IMR-90 (cell line): ENCODE measurements at regions not wholly inside any gene's neighbourhood (a gene's known extent, or its start where the extent isn't known, plus 50 kb on each side); places are given as distances from the start of the nearest gene placed in this dataset.

Experiments used
- ATAC-seq: fragments of 200-7000 bp; cut with Tn5 transposase; 2 replicates; pipeline ENCODE4 v1.9.1; 2020; ENCODE audit warnings: low read depth, mild to moderate bottlenecking, moderate library complexity
- BruUV-seq: library from RNA; stranded (reverse); fragments of 400-500 nt; replicated peaks from 2 replicates; lab custom pipeline; 2021; lab: Mats Ljungman, UMichigan
- CTCF ChIA-PET: fragments of 300-600 bp; formaldehyde crosslinking; extraction: SDS; loops from one replicate; lab custom pipeline; 2021; ENCODE audit warnings: antibody characterized with exemption; lab: Yijun Ruan, JAX
- POLR2A ChIA-PET: fragments of 300-600 bp; sonication (Branson Sonifier 250); formaldehyde crosslinking; loops from one replicate; lab custom pipeline; 2022; ENCODE audit warnings: antibody characterized with exemption; ENCODE audit not compliant: unreplicated experiment; lab: Charles Lee
- DNase-seq: peaks from one replicate; pipeline ENCODE4 v3.0.0; 2013
- H2AFZ ChIP-seq: replicated peaks from 2 replicates; pipeline ENCODE3; 2013; ENCODE audit warnings: low read length, mild to moderate bottlenecking; ENCODE audit not compliant: poor library complexity
- H2AK5ac ChIP-seq: 2 replicates; pipeline ENCODE4 v1.6.1; 2013; ENCODE audit warnings: low read depth, low read length, inconsistent platforms
- H2AK9ac ChIP-seq: replicated peaks from 2 replicates; pipeline ENCODE3; 2013; ENCODE audit warnings: mild to moderate bottlenecking, low read depth, low read length, moderate library complexity; ENCODE audit not compliant: poor library complexity
- H2BK120ac ChIP-seq: 2 replicates; pipeline ENCODE4 v1.6.1; 2013; ENCODE audit warnings: low read depth, low read length, inconsistent platforms
- H2BK15ac ChIP-seq: 3 replicates; pipeline ENCODE4 v1.6.1; 2013; ENCODE audit warnings: low read depth, low read length, inconsistent platforms
- H2BK20ac ChIP-seq: 2 replicates; pipeline ENCODE4 v1.6.1; 2013; ENCODE audit warnings: low read depth, mild to moderate bottlenecking, inconsistent platforms, low read length, moderate library complexity
- H2BK5ac ChIP-seq: 2 replicates; pipeline ENCODE4 v1.6.1; 2013; ENCODE audit warnings: mild to moderate bottlenecking, low read depth, low read length, inconsistent platforms; ENCODE audit not compliant: poor library complexity, severe bottlenecking
- H3K14ac ChIP-seq: replicated peaks from 2 replicates; pipeline ENCODE4 v1.6.1; 2013; ENCODE audit warnings: low read depth, low read length, inconsistent platforms
- H3K18ac ChIP-seq: 2 replicates; pipeline ENCODE4 v1.6.1; 2013; ENCODE audit warnings: low read depth, low read length, control low read depth
- H3K23ac ChIP-seq: 2 replicates; pipeline ENCODE4 v1.6.1; 2013; ENCODE audit warnings: low read depth, low read length, inconsistent platforms
- H3K27ac ChIP-seq: 2 replicates; pipeline ENCODE4 v1.5.1; 2013; ENCODE audit warnings: mild to moderate bottlenecking, control low read depth, low read length; ENCODE audit not compliant: insufficient read depth
- H3K27me3 ChIP-seq: 2 replicates; pipeline ENCODE4 v1.6.1; 2013; ENCODE audit warnings: low read length; ENCODE audit not compliant: control insufficient read depth, insufficient read depth
- H3K36me3 ChIP-seq: 2 replicates; pipeline ENCODE4 v1.6.1; 2013; ENCODE audit warnings: low read length, mixed read lengths; ENCODE audit not compliant: control insufficient read depth, insufficient read depth
- H3K4ac ChIP-seq: 2 replicates; pipeline ENCODE4 v1.6.1; 2013; ENCODE audit warnings: low read depth, low read length, inconsistent platforms
- H3K4me1 ChIP-seq: 2 replicates; pipeline ENCODE4 v1.6.1; 2013; ENCODE audit warnings: low read length, mixed read lengths; ENCODE audit not compliant: control insufficient read depth, insufficient read depth
- H3K4me2 ChIP-seq: 2 replicates; pipeline ENCODE4 v1.6.1; 2013; ENCODE audit warnings: low read depth, mild to moderate bottlenecking, control low read depth, low read length, moderate library complexity
- H3K4me3 ChIP-seq: 2 replicates; pipeline ENCODE4 v1.5.1; 2013; ENCODE audit warnings: low read depth, mild to moderate bottlenecking, control low read depth, low read length, moderate library complexity; ENCODE audit not compliant: insufficient read depth
- H3K56ac ChIP-seq: 2 replicates; pipeline ENCODE4 v1.6.1; 2013; ENCODE audit warnings: low read length, inconsistent platforms; ENCODE audit not compliant: insufficient read depth; ENCODE audit errors: extremely low read depth
- H3K79me1 ChIP-seq, 2 experiments: 2 replicates each; pipeline ENCODE4 v1.6.1; 2013; ENCODE audit warnings: low read length in 2 of 2, inconsistent platforms in 1 of 2, low read depth in 1 of 2
- H3K9ac ChIP-seq: 2 replicates; pipeline ENCODE4 v1.6.1; 2013; ENCODE audit warnings: low read depth, low read length, control low read depth
- H3K9me1 ChIP-seq: 2 replicates; pipeline ENCODE4 v1.6.1; 2013; ENCODE audit warnings: low read length, inconsistent platforms; ENCODE audit not compliant: insufficient read depth
- H3K9me3 ChIP-seq: 2 replicates; pipeline ENCODE4 v1.6.1; 2013; ENCODE audit warnings: low read length; ENCODE audit not compliant: control insufficient read depth, insufficient read depth
- H4K20me1 ChIP-seq: 2 replicates; pipeline ENCODE4 v1.6.1; 2013; ENCODE audit warnings: low read length, inconsistent platforms; ENCODE audit not compliant: insufficient read depth
- H4K5ac ChIP-seq: 2 replicates; pipeline ENCODE4 v1.6.1; 2013; ENCODE audit warnings: mild to moderate bottlenecking, low read depth, low read length, control low read depth
- H4K8ac ChIP-seq, 2 experiments: 2 replicates each; pipeline ENCODE4 v1.6.1; 2013; ENCODE audit warnings: low read depth in 2 of 2, low read length in 2 of 2, control low read depth in 1 of 2, inconsistent platforms in 1 of 2
- H4K91ac ChIP-seq: 2 replicates; pipeline ENCODE4 v1.6.1; 2013; ENCODE audit warnings: low read depth, low read length, inconsistent platforms; ENCODE audit not compliant: insufficient read depth
- CHD1 ChIP-seq: IDR thresholded peaks from 2 replicates; pipeline ENCODE4 v1.6.1; 2012; ENCODE audit warnings: low read depth, low read length, improper control_type of control experiment
- FOS ChIP-seq: fragments of 150-350 bp; IDR thresholded peaks from 2 replicates; pipeline ENCODE4 v1.6.1; 2016; ENCODE audit warnings: low read depth, low read length
- MAZ ChIP-seq: IDR thresholded peaks from 2 replicates; pipeline ENCODE4 v1.6.1; 2012; ENCODE audit warnings: low read depth, mild to moderate bottlenecking, low read length, improper control_type of control experiment, moderate library complexity, borderline replicate concordance
- NFE2L2 ChIP-seq: fragments of 150-350 bp; IDR thresholded peaks from 2 replicates; pipeline ENCODE4 v1.6.1; 2016; ENCODE audit warnings: low read depth, mild to moderate bottlenecking, low read length
- POLR2A ChIP-seq: IDR thresholded peaks from 2 replicates; pipeline ENCODE4 v1.6.1; 2012; ENCODE audit warnings: mild to moderate bottlenecking, low read depth, low read length
- RAD21 ChIP-seq: IDR thresholded peaks from 2 replicates; pipeline ENCODE4 v1.6.1; 2012; ENCODE audit warnings: low read length, improper control_type of control experiment
- RFX5 ChIP-seq: IDR thresholded peaks from 2 replicates; pipeline ENCODE4 v1.8.0; 2012; ENCODE audit warnings: low read depth, mild to moderate bottlenecking, low read length, moderate library complexity
- SMC3 ChIP-seq: fragments of 150-350 bp; IDR thresholded peaks from 2 replicates; pipeline ENCODE4 v1.6.1; 2016; ENCODE audit warnings: low read depth, mild to moderate bottlenecking, antibody characterized with exemption, low read length, moderate library complexity
- WGBS, 2 experiments: methylation state at CpG; one replicate each; pipeline versions ENCODE4 v1.1.5 to v1.1.7; 2013; ENCODE audit warnings: missing lambda C conversion rate in 2 of 2; ENCODE audit not compliant: insufficient read length in 1 of 2; ENCODE audit errors: extremely low coverage in 2 of 2; 5-methylcytosine and 5-hydroxymethylcytosine counted together
- dilution Hi-C: fragments of 300-500 bp; cut with HindIII; formaldehyde crosslinking; loops from one replicate; pipeline ENCODE4 v1.14.3; 2018; ENCODE audit warnings: low sequenced_read_pairs; ENCODE audit not compliant: unreplicated experiment
- in situ Hi-C: fragments of 300-500 bp; cut with MboI; formaldehyde crosslinking; loops from 3 replicates; pipeline ENCODE4 v1.14.3; 2019; ENCODE audit warnings: low sequenced_read_pairs, inconsistent platforms, mixed read lengths
- intact Hi-C: fragments of 100-400 bp; cut with micrococcal nuclease; formaldehyde crosslinking; loops from 2 replicates; pipeline ENCODE4 v1.10.0; 2022
- TF ChIP-seq, protein P1 (sequence below): conservative IDR thresholded peaks from 2 replicates; pipeline ENCODE4 v1.5.1; 2012; ENCODE audit warnings: mild to moderate bottlenecking, low read depth, low read length, improper control_type of control experiment
- TF ChIP-seq, protein P2 (sequence below): fragments of 150-350 bp; IDR thresholded peaks from 2 replicates; pipeline ENCODE4 v1.6.1; 2016; ENCODE audit warnings: low read depth, mild to moderate bottlenecking, low read length, moderate library complexity, borderline replicate concordance

DNA sequence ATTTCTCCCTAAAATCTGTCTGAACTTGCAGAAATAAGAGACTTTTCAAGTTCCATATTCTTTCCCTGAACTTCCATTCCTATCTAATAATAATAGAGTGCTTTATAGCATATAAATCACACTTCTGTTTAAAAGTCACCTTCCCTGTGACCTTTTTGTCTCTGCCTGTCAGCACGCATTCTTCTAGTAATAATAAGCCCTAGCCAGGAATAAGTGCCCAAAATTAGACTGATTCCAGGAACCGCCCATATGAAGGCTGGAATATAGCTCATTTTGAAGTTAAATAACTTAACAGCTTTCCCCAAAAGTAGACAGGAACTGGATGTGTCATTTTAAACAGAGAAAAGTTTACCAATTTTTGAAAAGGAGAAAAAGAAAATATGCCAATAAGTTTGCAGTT lies 576.5 kb downstream of the EPHA4 start:
- Histone ChIP-seq H2BK5ac (no peak overlapping the region), H3K4me1 (no peaks in the 10 kb centered on the region), H2AK5ac (no peak overlapping the region), H4K20me1 (no peaks in the 10 kb centered on the region), H4K91ac (no peak overlapping the region), H3K18ac (no peak overlapping the region), H4K5ac (no peak overlapping the region), H3K4me2 (no peak overlapping the region), H2BK15ac (no peak overlapping the region), H2BK20ac (no peak overlapping the region), H3K9me1 (no peaks in the 10 kb centered on the region), H3K27ac (no peak overlapping the region), H3K9me3 (no peaks in the 10 kb centered on the region), H4K8ac (no peak overlapping the region), H3K14ac (no peak overlapping the region), H3K4me3 (no peak overlapping the region), H3K23ac (no peak overlapping the region), H3K4ac (no peak overlapping the region), H2AFZ (no peak overlapping the region), H3K79me1 (no peaks in the 10 kb centered on the region), H3K9ac (no peak overlapping the region), H3K27me3 (no peaks in the 10 kb centered on the region), H2AK9ac (no peak overlapping the region), H3K56ac (no peak overlapping the region), H3K36me3 (no peaks in the 10 kb centered on the region), H2BK120ac (no peak overlapping the region)
- dilution Hi-C loops (no loop called here), intact Hi-C loops (no loop called here), in situ Hi-C loops (no loop called here)
- no CpG with 5 or more reads among the region's 2 CpGs for WGBS, 2 experiments
- ChIA-PET POLR2A (no interaction called here), CTCF (interaction anchor here (0.8 kb wide), 1 partner anchor 1434 kb away, joined by 4 read pairs; no protein-coding TSS in a partner anchor)
- DNase-seq: no peak
- TF ChIP-seq MAZ (no peak), CHD1 (no peak), NFE2L2 (no peak), POLR2A (no peak), SMC3 (no peak), RAD21 (no peak), FOS (no peak), RFX5 (no peak)
- TF ChIP-seq, protein P1, sequence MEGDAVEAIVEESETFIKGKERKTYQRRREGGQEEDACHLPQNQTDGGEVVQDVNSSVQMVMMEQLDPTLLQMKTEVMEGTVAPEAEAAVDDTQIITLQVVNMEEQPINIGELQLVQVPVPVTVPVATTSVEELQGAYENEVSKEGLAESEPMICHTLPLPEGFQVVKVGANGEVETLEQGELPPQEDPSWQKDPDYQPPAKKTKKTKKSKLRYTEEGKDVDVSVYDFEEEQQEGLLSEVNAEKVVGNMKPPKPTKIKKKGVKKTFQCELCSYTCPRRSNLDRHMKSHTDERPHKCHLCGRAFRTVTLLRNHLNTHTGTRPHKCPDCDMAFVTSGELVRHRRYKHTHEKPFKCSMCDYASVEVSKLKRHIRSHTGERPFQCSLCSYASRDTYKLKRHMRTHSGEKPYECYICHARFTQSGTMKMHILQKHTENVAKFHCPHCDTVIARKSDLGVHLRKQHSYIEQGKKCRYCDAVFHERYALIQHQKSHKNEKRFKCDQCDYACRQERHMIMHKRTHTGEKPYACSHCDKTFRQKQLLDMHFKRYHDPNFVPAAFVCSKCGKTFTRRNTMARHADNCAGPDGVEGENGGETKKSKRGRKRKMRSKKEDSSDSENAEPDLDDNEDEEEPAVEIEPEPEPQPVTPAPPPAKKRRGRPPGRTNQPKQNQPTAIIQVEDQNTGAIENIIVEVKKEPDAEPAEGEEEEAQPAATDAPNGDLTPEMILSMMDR: no peak
- TF ChIP-seq, protein P2, sequence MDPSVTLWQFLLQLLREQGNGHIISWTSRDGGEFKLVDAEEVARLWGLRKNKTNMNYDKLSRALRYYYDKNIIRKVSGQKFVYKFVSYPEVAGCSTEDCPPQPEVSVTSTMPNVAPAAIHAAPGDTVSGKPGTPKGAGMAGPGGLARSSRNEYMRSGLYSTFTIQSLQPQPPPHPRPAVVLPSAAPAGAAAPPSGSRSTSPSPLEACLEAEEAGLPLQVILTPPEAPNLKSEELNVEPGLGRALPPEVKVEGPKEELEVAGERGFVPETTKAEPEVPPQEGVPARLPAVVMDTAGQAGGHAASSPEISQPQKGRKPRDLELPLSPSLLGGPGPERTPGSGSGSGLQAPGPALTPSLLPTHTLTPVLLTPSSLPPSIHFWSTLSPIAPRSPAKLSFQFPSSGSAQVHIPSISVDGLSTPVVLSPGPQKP: no peak
- no TSS peak for BruUV-seq
- no peak for ATAC-seq
